PC-3 (cell line): ENCODE measurements at regions not wholly inside any gene's neighbourhood (a gene's known extent, or its start where the extent isn't known, plus 50 kb on each side); places are given as distances from the start of the nearest gene placed in this dataset.

Experiments
- CTCF ChIP-seq: fragments of 300-600 bp; sonication (generic); conservative IDR thresholded peaks from 2 replicates; pipeline ENCODE4 v1.5.1; 2017; ENCODE audit warnings: antibody characterized with exemption, low read depth, mild to moderate bottlenecking, low read length
- EZH2 ChIP-seq: fragments of 300-600 bp; sonication (generic); IDR thresholded peaks from one replicate; pipeline ENCODE4 v1.6.1; 2017; ENCODE audit warnings: antibody characterized with exemption, mild to moderate bottlenecking, low read length; ENCODE audit not compliant: unreplicated experiment
- EZH2phosphoT487 ChIP-seq: fragments of 300-600 bp; sonication (generic); IDR thresholded peaks from 2 replicates; pipeline ENCODE4 v1.6.1; 2018; ENCODE audit warnings: mild to moderate bottlenecking, antibody characterized with exemption, low read length, borderline replicate concordance

DNA sequence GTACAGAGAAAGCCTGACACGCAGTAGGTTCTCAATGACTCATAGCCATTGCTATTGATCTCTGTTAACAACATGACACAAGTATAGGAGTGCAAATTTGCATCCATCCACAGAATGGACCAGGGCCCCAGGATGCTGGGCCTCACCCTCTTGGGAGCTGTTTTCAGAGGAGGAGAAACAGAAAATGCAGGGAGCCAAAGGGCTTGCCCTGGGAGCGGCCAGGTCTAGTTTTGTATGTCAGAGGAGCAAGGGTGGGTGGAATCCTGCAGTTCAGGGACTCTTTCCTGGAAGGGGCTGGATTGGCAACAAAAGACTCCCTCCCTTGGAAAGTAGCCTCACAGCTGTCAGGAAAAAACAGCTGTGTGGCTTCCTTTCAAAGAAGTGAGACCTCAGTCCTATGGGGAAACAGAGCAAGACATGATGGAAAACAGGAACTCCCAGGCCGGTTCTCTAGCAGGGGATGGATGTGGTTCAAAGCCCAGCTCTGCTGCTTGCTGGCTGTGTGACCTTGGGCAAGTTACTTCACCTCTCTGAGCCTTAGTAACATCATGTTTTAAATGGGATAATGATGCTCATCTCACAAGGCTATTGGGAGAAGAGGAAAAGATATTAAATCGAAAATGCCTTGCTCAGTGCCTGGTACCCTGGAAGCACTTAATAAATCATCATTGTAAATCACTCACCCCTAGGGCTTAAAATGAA, 50.5 kb upstream of the SH3PXD2B start:
- TF ChIP-seq CTCF, result no peak
- no peak for TF ChIP-seq EZH2
- TF ChIP-seq EZH2phosphoT487, result no peak
